OCI-LY7 (cell line): ENCODE measurements at regions not wholly inside any gene's neighbourhood (a gene's known extent, or its start where the extent isn't known, plus 50 kb on each side); places are given as distances from the start of the nearest gene placed in this dataset.
"Not testable (repeated sequence)": the region's sequence is repeated elsewhere in the genome, so short reads cannot be mapped to it uniquely, and the experiment has no call there.

ENCODE experiments used
- BruUV-seq: library from RNA; stranded (reverse); fragments of 400-500 nt; replicated peaks from 2 replicates; lab custom pipeline; 2021; lab: Mats Ljungman, UMichigan
- CTCF ChIA-PET: fragments of 300-600 bp; sonication (Branson Sonifier 250); formaldehyde crosslinking; loops from one replicate; lab custom pipeline; 2022; ENCODE audit warnings: antibody characterized with exemption; ENCODE audit not compliant: unreplicated experiment; lab: Charles Lee
- POLR2A ChIA-PET: fragments of 300-600 bp; sonication (Branson Sonifier 250); formaldehyde crosslinking; loops from one replicate; lab custom pipeline; 2022; ENCODE audit warnings: antibody characterized with exemption; lab: Charles Lee
- DNase-seq: peaks from one replicate; pipeline ENCODE4 v3.0.0-alpha.2; 2015; ENCODE audit warnings: low spot score
- H2AFZ ChIP-seq: fragments of 200-600 bp; sonication (generic), shearing (Covaris generic); 2 replicates; pipeline ENCODE4 v1.6.1; 2014; ENCODE audit warnings: mild to moderate bottlenecking, antibody characterized with exemption, low read length, moderate library complexity
- H3K27ac ChIP-seq: fragments of 200-600 bp; sonication (generic); 2 replicates; pipeline ENCODE4 v1.5.1; 2014; ENCODE audit warnings: mixed run types, low read depth, mild to moderate bottlenecking, moderate library complexity, low read length, inconsistent platforms; ENCODE audit not compliant: poor library complexity, severe bottlenecking
- H3K36me3 ChIP-seq: fragments of 200-600 bp; sonication (generic); 2 replicates; pipeline ENCODE4 v1.6.1; 2014; ENCODE audit warnings: mild to moderate bottlenecking, antibody characterized with exemption, low read length, moderate library complexity, mixed read lengths; ENCODE audit not compliant: insufficient read depth
- H3K4me1 ChIP-seq: fragments of 200-600 bp; sonication (generic); 2 replicates; pipeline ENCODE4 v1.5.1; 2014; ENCODE audit warnings: mild to moderate bottlenecking, low read length; ENCODE audit not compliant: insufficient read depth, poor library complexity, severe bottlenecking
- H3K4me2 ChIP-seq: fragments of 200-600 bp; sonication (generic); 2 replicates; pipeline ENCODE4 v1.6.1; 2014; ENCODE audit warnings: mild to moderate bottlenecking, low read length
- H3K4me3 ChIP-seq: fragments of 200-600 bp; sonication (generic); 2 replicates; pipeline ENCODE4 v1.5.1; 2014; ENCODE audit warnings: mild to moderate bottlenecking, low read depth, low read length; ENCODE audit not compliant: poor library complexity, severe bottlenecking
- H3K79me2 ChIP-seq: fragments of 200-600 bp; sonication (generic); 2 replicates; pipeline ENCODE4 v1.6.1; 2016; ENCODE audit warnings: low read depth, mild to moderate bottlenecking, low read length, moderate library complexity, mixed read lengths; ENCODE audit not compliant: insufficient read depth
- H3K9me2 ChIP-seq: fragments of 200-600 bp; sonication (generic); 2 replicates; pipeline ENCODE4 v1.6.1; 2016; ENCODE audit warnings: mild to moderate bottlenecking, low read length, mixed read lengths; ENCODE audit not compliant: insufficient read depth
- H3K9me3 ChIP-seq: fragments of 200-600 bp; sonication (generic); 2 replicates; pipeline ENCODE4 v1.6.1; 2014; ENCODE audit warnings: mild to moderate bottlenecking, mixed run types, low read length, mixed read lengths
- H4K20me1 ChIP-seq: fragments of 200-600 bp; sonication (generic); 2 replicates; pipeline ENCODE4 v1.6.1; 2014; ENCODE audit warnings: mild to moderate bottlenecking, antibody characterized with exemption, low read length, moderate library complexity, mixed read lengths; ENCODE audit not compliant: insufficient read depth
- EZH2phosphoT487 ChIP-seq: fragments of 200-600 bp; sonication (generic); IDR thresholded peaks from 2 replicates; pipeline ENCODE4 v1.6.1; 2018; ENCODE audit warnings: low read depth, borderline replicate concordance, mild to moderate bottlenecking, mixed run types, antibody characterized with exemption, low read length, moderate library complexity, mixed read lengths
- intact Hi-C: fragments of 100-400 bp; cut with micrococcal nuclease; formaldehyde crosslinking; loops from one replicate; pipeline ENCODE4 v1.10.0; 2022; ENCODE audit not compliant: unreplicated experiment
- TF ChIP-seq, protein P1 (sequence below): fragments of 200-600 bp; sonication (generic); conservative IDR thresholded peaks from 2 replicates; pipeline ENCODE4 v1.5.1; 2014; ENCODE audit warnings: mild to moderate bottlenecking, antibody characterized with exemption, low read length, moderate library complexity, mixed read lengths

DNA sequence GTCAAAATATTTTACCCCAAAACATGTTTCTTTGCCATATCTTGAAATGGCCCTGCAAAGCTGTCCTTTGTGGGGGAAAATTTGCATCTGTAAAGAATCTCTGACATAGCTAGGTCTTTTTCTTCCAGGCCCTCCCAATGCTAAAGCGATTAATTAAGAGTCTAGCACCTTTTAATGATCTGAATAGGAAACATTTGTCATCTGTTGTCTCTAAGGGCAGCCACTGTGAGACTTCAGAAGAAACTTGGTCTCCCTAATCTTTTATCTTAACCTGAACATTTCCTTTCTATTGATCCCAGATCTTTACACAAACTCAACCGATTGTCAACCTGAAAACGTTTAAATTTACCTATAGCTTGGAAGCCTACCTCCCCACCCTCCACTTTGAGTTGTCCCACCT, 731.6 kb upstream of the AUTS2 start:
- H3K4me2 ChIP-seq, H4K20me1 ChIP-seq, H3K27ac ChIP-seq, BruUV-seq, H3K36me3 ChIP-seq, H3K4me1 ChIP-seq, CTCF ChIA-PET, DNase-seq, H3K9me3 ChIP-seq, H3K79me2 ChIP-seq, H3K4me3 ChIP-seq, H3K9me2 ChIP-seq, intact Hi-C loops, H2AFZ ChIP-seq: not testable (repeated sequence)
- POLR2A ChIA-PET: interaction anchor here (1.4 kb wide), 1 partner anchor 17 kb away, joined by 5 read pairs; no protein-coding TSS in a partner anchor

DNA sequence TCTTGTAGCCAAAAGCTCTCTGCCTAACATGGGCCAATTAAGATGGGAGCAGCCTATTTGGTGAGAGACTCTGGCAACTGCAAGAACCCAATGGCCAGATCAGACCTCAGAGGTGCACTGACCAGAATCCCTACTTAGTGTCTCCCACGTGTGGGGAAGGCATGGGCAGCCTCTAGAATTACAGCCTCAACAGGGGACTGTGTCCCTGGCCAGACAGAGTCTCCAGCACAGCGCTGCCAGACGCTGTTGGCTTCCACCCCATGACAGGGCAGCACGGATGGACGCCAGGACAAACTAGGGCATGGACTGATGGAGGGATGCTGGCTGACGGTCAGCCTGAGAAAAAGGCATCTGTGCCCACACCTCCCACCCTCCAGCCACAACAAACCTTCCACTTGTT, 729.3 kb upstream of the AUTS2 start:
- no peaks in the 10 kb centered on the region for H4K20me1 ChIP-seq
- no peak for TF ChIP-seq EZH2phosphoT487
- TF ChIP-seq, protein P1, sequence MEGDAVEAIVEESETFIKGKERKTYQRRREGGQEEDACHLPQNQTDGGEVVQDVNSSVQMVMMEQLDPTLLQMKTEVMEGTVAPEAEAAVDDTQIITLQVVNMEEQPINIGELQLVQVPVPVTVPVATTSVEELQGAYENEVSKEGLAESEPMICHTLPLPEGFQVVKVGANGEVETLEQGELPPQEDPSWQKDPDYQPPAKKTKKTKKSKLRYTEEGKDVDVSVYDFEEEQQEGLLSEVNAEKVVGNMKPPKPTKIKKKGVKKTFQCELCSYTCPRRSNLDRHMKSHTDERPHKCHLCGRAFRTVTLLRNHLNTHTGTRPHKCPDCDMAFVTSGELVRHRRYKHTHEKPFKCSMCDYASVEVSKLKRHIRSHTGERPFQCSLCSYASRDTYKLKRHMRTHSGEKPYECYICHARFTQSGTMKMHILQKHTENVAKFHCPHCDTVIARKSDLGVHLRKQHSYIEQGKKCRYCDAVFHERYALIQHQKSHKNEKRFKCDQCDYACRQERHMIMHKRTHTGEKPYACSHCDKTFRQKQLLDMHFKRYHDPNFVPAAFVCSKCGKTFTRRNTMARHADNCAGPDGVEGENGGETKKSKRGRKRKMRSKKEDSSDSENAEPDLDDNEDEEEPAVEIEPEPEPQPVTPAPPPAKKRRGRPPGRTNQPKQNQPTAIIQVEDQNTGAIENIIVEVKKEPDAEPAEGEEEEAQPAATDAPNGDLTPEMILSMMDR: no peak
- no peak overlapping the region for H2AFZ ChIP-seq
- BruUV-seq: no TSS peak
- no peak overlapping the region for H3K4me2 ChIP-seq
- H3K36me3 ChIP-seq: no peaks in the 10 kb centered on the region
- no peak overlapping the region for H3K27ac ChIP-seq
- CTCF ChIA-PET: no interaction called here
- H3K4me3 ChIP-seq: no peak overlapping the region
- intact Hi-C loops: no loop called here
- H3K79me2 ChIP-seq: no peaks in the 10 kb centered on the region
- H3K4me1 ChIP-seq: no peaks in the 10 kb centered on the region
- POLR2A ChIA-PET: no interaction called here
- no peaks in the 10 kb centered on the region for H3K9me2 ChIP-seq
- DNase-seq: no peak
- no peaks in the 10 kb centered on the region for H3K9me3 ChIP-seq

DNA sequence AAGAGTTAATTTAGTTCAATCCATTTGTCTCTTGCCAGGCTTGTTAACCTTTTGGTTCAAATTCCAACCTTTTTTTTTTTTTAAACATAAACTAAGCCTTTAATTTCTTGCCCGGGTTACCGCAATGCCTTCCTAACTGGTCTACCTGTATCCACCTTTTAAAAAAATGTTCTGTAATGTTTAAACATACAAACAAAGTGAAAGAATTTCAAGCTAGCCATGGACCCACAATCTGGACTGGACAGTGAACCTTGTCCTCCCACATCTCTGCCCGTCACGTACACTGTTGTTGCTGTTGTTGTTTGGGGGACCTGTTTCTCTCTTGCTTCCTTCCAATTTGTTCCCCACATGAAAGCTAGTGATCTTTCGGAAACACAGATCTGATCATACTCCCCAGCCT, 724.7 kb upstream of the AUTS2 start:
- Histone ChIP-seq H3K4me3 (no peak overlapping the region), H3K79me2 (no peaks in the 10 kb centered on the region), H3K27ac (no peak overlapping the region), H3K4me1 (no peaks in the 10 kb centered on the region), H3K36me3 (no peaks in the 10 kb centered on the region), H4K20me1 (no peaks in the 10 kb centered on the region), H3K4me2 (no peak overlapping the region), H3K9me2 (no peaks in the 10 kb centered on the region), H2AFZ (no peak overlapping the region), H3K9me3 (no peaks in the 10 kb centered on the region)
- POLR2A ChIA-PET: interaction anchor here (0.7 to 1.0 kb wide), 2 partner anchors 9 to 838 kb away, joined by 3 read pairs; no protein-coding TSS in a partner anchor
- no peak for DNase-seq
- CTCF ChIA-PET: no interaction called here
- no TSS peak for BruUV-seq
- TF ChIP-seq, protein P1: no peak
- no peak for TF ChIP-seq EZH2phosphoT487
- intact Hi-C loops: no loop called here
